ENCODE measurements at regions not wholly inside any gene's neighbourhood (a gene's known extent, or its start where the extent isn't known, plus 50 kb on each side); places are given as distances from the start of the nearest gene placed in this dataset.

DNA sequence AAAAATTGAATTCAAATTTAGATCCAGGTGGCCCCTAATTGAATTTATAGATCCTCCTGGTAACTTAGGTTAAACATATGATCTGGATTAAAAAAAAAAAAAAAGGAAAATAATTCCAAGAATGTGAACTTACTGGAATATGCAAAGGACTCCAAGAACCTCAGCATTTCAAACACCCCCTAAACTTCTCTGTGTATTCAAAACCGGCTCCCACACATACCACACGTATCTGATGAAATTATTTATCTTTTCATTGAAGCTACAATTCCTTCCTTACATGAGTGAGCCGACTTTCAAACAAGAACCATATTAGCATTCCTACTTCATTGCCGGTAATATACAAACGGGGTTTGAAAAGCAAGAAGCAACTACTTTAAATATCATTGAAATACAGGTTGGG, 61.4 kb upstream of the FMN2 start:
- H3K4me3 Mint-ChIP-seq, result no peak overlapping the region
- DNase-seq (no peak), ATAC-seq (ENCODE audit: low read depth) (no peak)
- H3K36me3 Mint-ChIP-seq, result no peaks in the 10 kb centered on the region
- no peak overlapping the region for H3K27ac Mint-ChIP-seq
- H3K27me3 Mint-ChIP-seq, result peaks cover 2% of the 10 kb centered on the region
- no peaks in the 10 kb centered on the region for H3K4me1 Mint-ChIP-seq
- POLR2A ChIA-PET, result no interaction called here
- H3K9me3 Mint-ChIP-seq, result no peaks in the 10 kb centered on the region

DNA sequence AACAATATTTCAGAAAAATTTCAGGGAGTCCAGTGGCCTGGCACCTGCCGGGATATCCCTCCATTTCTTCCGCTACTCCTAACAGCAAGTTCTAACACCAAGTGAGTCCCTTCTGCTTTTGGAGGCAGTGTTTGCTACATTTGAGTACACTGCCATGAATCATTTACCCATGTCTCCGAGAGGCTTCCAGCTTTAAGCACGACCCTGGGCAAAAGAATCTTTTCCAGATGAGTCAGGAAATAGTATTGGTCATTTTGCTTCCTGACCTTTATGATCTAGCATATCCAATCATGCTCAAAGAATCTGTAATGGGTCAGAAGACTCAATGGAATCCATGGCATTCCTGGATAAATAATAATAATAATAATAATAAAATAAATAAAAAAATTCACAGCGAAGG, 60.7 kb upstream of the FMN2 start:
- ATAC-seq (ENCODE audit: low read depth) (no peak), DNase-seq (no peak)
- no peak overlapping the region for H3K4me3 Mint-ChIP-seq
- peaks cover 2% of the 10 kb centered on the region for H3K27me3 Mint-ChIP-seq
- no peaks in the 10 kb centered on the region for H3K9me3 Mint-ChIP-seq
- H3K4me1 Mint-ChIP-seq, result no peaks in the 10 kb centered on the region
- no peak overlapping the region for H3K27ac Mint-ChIP-seq
- no peaks in the 10 kb centered on the region for H3K36me3 Mint-ChIP-seq
- POLR2A ChIA-PET, result no interaction called here

DNA sequence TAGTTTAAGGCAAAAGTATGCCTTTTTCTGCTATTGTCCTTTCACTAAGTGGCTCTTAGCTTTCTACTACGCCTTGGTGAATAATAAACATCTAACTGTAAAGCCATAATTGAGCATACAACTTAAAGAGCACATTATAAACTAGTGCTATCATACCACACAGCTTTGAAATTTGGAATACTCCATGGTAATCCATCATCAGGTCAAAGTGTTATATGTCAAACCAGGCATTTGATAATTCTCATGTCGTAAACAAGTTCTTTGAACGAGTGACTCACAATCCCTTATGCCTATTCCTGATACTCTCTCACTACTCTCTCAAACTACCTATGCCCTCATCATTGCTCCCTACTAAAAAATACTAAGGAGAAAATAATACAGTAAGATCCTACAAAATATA, 60.3 kb upstream of the FMN2 start:
- ATAC-seq (ENCODE audit: low read depth) (no peak), DNase-seq (no peak)
- Mint-ChIP-seq H3K27ac (no peak overlapping the region), H3K4me3 (no peak overlapping the region), H3K27me3 (peaks cover 2% of the 10 kb centered on the region), H3K9me3 (no peaks in the 10 kb centered on the region), H3K4me1 (no peaks in the 10 kb centered on the region), H3K36me3 (no peaks in the 10 kb centered on the region)
- POLR2A ChIA-PET, result no interaction called here

DNA sequence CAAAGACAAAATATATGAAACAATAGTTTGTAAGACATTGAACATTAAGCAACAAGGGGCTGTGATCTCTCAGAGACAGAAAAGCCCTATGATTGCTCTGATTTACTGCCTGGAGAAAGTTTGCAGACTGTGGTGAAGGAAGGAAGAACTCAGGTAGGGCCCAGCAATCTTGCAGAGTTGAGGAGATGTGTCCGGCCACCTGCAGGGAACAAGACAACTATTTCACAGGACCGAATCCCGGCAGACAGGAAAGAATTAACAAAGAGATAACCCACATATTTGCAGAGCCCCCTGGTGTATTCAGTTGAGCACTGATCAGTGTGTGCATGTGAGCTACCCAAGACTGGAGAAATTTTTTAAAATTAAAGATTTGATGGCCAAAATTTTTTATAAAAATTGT, 58.3 kb upstream of the FMN2 start:
- no peak for DNase-seq
- Mint-ChIP-seq H3K9me3 (no peaks in the 10 kb centered on the region), H3K4me3 (no peak overlapping the region)

DNA sequence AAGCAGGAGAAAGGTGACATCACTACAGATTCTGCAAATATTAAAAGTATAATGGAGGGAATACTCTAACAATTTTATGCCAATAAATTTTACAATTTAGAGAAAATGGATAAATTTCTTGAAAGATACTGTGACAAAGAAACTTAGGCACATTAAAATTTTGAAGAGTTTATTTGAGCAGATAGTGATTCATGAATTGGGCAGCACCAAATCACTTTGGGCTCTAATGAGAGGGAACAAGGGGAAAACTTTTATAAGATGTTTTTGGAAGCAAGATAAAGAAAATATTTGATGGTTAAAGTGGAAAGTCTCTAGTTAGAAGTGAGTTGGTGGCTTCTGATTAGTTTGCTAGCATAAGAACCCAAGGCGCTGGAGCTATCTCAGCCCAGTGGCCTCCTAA, 55.2 kb upstream of the FMN2 start:
- H3K27ac Mint-ChIP-seq, result no peak overlapping the region
- no peak for DNase-seq
- no peak for ATAC-seq (ENCODE audit: low read depth)
- POLR2A ChIA-PET, result no interaction called here
- H3K36me3 Mint-ChIP-seq, result no peaks in the 10 kb centered on the region
- H3K9me3 Mint-ChIP-seq, result no peaks in the 10 kb centered on the region
- no peaks in the 10 kb centered on the region for H3K4me1 Mint-ChIP-seq
- no peaks in the 10 kb centered on the region for H3K27me3 Mint-ChIP-seq
- no peak overlapping the region for H3K4me3 Mint-ChIP-seq

More for the DNA sequence above, 58.3 kb upstream of the FMN2 start:
- no peak for ATAC-seq (ENCODE audit: low read depth)
- H3K36me3 Mint-ChIP-seq, result no peaks in the 10 kb centered on the region
- no peak overlapping the region for H3K27ac Mint-ChIP-seq
- no peaks in the 10 kb centered on the region for H3K4me1 Mint-ChIP-seq
- POLR2A ChIA-PET, result interaction anchor here (0.6 kb wide), 1 partner anchor 976 kb away, joined by 3 read pairs; no protein-coding TSS in a partner anchor
- no peaks in the 10 kb centered on the region for H3K27me3 Mint-ChIP-seq

Measured in activated naive CD8-positive, alpha-beta T cell treated with anti-CD3 and anti-CD28 coated beads, Interleukin-2, amount 10 ng/mL, durations not matched to agents 7 days and 5 days (primary cell).